ENCODE measurements at regions not wholly inside any gene's neighbourhood (a gene's known extent, or its start where the extent isn't known, plus 50 kb on each side); places are given as distances from the start of the nearest gene placed in this dataset.
A peak's percentile ranks its signal among the peaks of the same experiment; 100 is the strongest.

DNA sequence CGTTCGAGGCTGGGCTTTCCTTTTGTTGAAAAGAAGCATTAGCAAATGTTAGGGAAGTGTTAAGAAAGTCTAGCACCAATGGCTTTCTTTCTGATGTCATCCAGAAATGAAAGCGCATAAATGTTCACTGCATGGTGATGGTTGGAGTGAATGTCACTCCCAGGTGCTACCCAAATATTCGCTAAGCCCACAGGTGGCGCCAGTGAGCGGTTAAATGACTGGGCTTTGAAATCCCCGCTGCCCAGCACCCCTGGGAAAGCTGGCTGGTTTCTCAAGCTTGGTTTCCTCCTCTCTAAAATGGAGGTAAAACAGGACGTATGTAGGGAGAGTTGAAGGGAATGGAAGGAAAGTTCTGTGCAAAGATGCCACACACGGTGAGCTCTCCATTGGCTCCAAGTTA lies 104.4 kb downstream of the IRX5 start:
- no peaks in the 10 kb centered on the region for H3K36me3 ChIP-seq
- no peaks in the 10 kb centered on the region for H3K27me3 ChIP-seq
- DNase-seq: peak in 1 of 3 donors; percentile 45
- H3K27ac ChIP-seq: no peak overlapping the region
- TF ChIP-seq, protein P1, sequence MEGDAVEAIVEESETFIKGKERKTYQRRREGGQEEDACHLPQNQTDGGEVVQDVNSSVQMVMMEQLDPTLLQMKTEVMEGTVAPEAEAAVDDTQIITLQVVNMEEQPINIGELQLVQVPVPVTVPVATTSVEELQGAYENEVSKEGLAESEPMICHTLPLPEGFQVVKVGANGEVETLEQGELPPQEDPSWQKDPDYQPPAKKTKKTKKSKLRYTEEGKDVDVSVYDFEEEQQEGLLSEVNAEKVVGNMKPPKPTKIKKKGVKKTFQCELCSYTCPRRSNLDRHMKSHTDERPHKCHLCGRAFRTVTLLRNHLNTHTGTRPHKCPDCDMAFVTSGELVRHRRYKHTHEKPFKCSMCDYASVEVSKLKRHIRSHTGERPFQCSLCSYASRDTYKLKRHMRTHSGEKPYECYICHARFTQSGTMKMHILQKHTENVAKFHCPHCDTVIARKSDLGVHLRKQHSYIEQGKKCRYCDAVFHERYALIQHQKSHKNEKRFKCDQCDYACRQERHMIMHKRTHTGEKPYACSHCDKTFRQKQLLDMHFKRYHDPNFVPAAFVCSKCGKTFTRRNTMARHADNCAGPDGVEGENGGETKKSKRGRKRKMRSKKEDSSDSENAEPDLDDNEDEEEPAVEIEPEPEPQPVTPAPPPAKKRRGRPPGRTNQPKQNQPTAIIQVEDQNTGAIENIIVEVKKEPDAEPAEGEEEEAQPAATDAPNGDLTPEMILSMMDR (IDR thresholded peaks at IDR 0.05): peak in 3 of 6 experiments; percentile 15 to 36 (median 17)
- no peak for TF ChIP-seq POLR2A (IDR thresholded peaks at IDR 0.05)
- no peaks in the 10 kb centered on the region for H3K9me3 ChIP-seq
- no peak overlapping the region for H3K4me3 ChIP-seq
- H3K4me1 ChIP-seq: no peaks in the 10 kb centered on the region

- Histone ChIP-seq H3K27ac (no peak overlapping the region), H3K4me1 (no peaks in the 10 kb centered on the region), H3K9me3 (no peaks in the 10 kb centered on the region), H3K27me3 (no peaks in the 10 kb centered on the region), H3K36me3 (no peaks in the 10 kb centered on the region), H3K4me3 (no peak overlapping the region)
- no peak for TF ChIP-seq POLR2A (IDR thresholded peaks at IDR 0.05)
- TF ChIP-seq, protein P1 (IDR thresholded peaks at IDR 0.05): no peak
- DNase-seq: no peak
These were observed 105.3 kb downstream of the IRX5 start for GRCh38 chr16:55035956-55036355.

GRCh38 chr16:55036371-55036821 lies 105.7 kb downstream of the IRX5 start:
- no peak overlapping the region for H3K27ac ChIP-seq
- H3K27me3 ChIP-seq: no peaks in the 10 kb centered on the region
- no peaks in the 10 kb centered on the region for H3K4me1 ChIP-seq
- TF ChIP-seq, protein P1 (IDR thresholded peaks at IDR 0.05): no peak
- no peak for TF ChIP-seq POLR2A (IDR thresholded peaks at IDR 0.05)
- no peaks in the 10 kb centered on the region for H3K36me3 ChIP-seq
- peak in 1 of 3 donors; percentile 17 for DNase-seq
- H3K4me3 ChIP-seq: no peak overlapping the region
- H3K9me3 ChIP-seq: no peaks in the 10 kb centered on the region

- no peak for DNase-seq
- no peak for TF ChIP-seq POLR2A (IDR thresholded peaks at IDR 0.05)
- TF ChIP-seq, protein P1 (IDR thresholded peaks at IDR 0.05): no peak
- no peaks in the 10 kb centered on the region for H3K27me3 ChIP-seq
- no peaks in the 10 kb centered on the region for H3K4me1 ChIP-seq
- H3K9me3 ChIP-seq: no peaks in the 10 kb centered on the region
- H3K36me3 ChIP-seq: no peaks in the 10 kb centered on the region
- H3K4me3 ChIP-seq: no peak overlapping the region
- no peak overlapping the region for H3K27ac ChIP-seq
These were observed 106.4 kb downstream of the IRX5 start for GRCh38 chr16:55037046-55037445.

GRCh38 chr16:55037966-55038365 lies 107.3 kb downstream of the IRX5 start:
- Histone ChIP-seq H3K36me3 (no peaks in the 10 kb centered on the region), H3K4me1 (no peaks in the 10 kb centered on the region), H3K9me3 (no peaks in the 10 kb centered on the region), H3K27ac (no peak overlapping the region), H3K27me3 (no peaks in the 10 kb centered on the region), H3K4me3 (no peak overlapping the region)
- no peak for DNase-seq
- TF ChIP-seq, protein P1 (IDR thresholded peaks at IDR 0.05): no peak
- no peak for TF ChIP-seq POLR2A (IDR thresholded peaks at IDR 0.05)

GRCh38 chr16:55039042-55039441 lies 108.4 kb downstream of the IRX5 start:
- no peaks in the 10 kb centered on the region for H3K36me3 ChIP-seq
- no peak for TF ChIP-seq POLR2A (IDR thresholded peaks at IDR 0.05)
- TF ChIP-seq, protein P1 (IDR thresholded peaks at IDR 0.05): no peak
- no peaks in the 10 kb centered on the region for H3K9me3 ChIP-seq

More at GRCh38 chr16:55039042-55039441, 108.4 kb downstream of the IRX5 start:
- no peaks in the 10 kb centered on the region for H3K4me1 ChIP-seq
- peak in 1 of 3 donors; percentile 30 for DNase-seq
- no peaks in the 10 kb centered on the region for H3K27me3 ChIP-seq
- no peak overlapping the region for H3K4me3 ChIP-seq
- H3K27ac ChIP-seq: no peak overlapping the region

Data from Peyer's patch (tissue), 4 donors.